Psoas muscle (tissue), 7 donors: ENCODE measurements at regions not wholly inside any gene's neighbourhood (a gene's known extent, or its start where the extent isn't known, plus 50 kb on each side); places are given as distances from the start of the nearest gene placed in this dataset.

Experiments used
- ATAC-seq, 4 donors: fragments of 200-7000 bp; cut with Tn5 transposase; one replicate each; pipeline ENCODE4 v1.9.1; 2020; ENCODE audit warnings: moderate library complexity in 3 of 4, mild to moderate bottlenecking in 2 of 4
- DNase-seq, 2 donors: peaks; one replicate each; pipeline ENCODE4 v3.0.0-alpha.2; 2020
- H3K27ac ChIP-seq: fragments of 200-600 bp; one replicate; pipeline ENCODE4 v1.8.0; 2022
- H3K27me3 ChIP-seq, 3 donors: fragments of 200-600 bp in 1 of 3; one replicate each; pipeline versions ENCODE4 v1.6.1 to v1.8.0; 2013 to 2022; ENCODE audit warnings: low read length in 2 of 3, mild to moderate bottlenecking in 2 of 3, moderate library complexity in 1 of 3; ENCODE audit not compliant: insufficient read depth in 3 of 3
- H3K36me3 ChIP-seq, 2 donors: fragments of 200-600 bp in 1 of 2; one replicate each; pipeline versions ENCODE4 v1.6.1 to v1.8.0; 2013 to 2022; ENCODE audit warnings: low read depth in 1 of 2, mild to moderate bottlenecking in 1 of 2, moderate library complexity in 1 of 2; ENCODE audit not compliant: insufficient read depth in 1 of 2
- H3K4me1 ChIP-seq: fragments of 200-600 bp; one replicate; pipeline ENCODE4 v1.8.0; 2022
- H3K4me3 ChIP-seq: fragments of 200-600 bp; one replicate; pipeline ENCODE4 v1.8.0; 2022; ENCODE audit warnings: mild to moderate bottlenecking
- H3K9me3 ChIP-seq: fragments of 200-600 bp; one replicate; pipeline ENCODE4 v1.8.0; 2022
- WGBS, 3 donors: extraction: QIAGEN DNeasy Blood & Tissue Kit; methylation state at CpG; one replicate each; pipeline versions ENCODE4 v1.1.6 to v1.1.7; 2013; 5-methylcytosine and 5-hydroxymethylcytosine counted together
- intact Hi-C, 2 donors: fragments of 100-400 bp; cut with DNase I; formaldehyde crosslinking; loops; one replicate each; pipeline versions ENCODE4 v1.11.0 to v1.14.2; 2022
- TF ChIP-seq, protein P1 (sequence below): fragments of 200-600 bp; IDR thresholded peaks from one replicate; pipeline ENCODE4 v1.8.0; 2022; ENCODE audit warnings: antibody characterized with exemption
- donor health status: healthy with polysubstance abuse.
- donor health status: DM: no; HTN: no; CAD: no; lungs with moderate emphysema.
- donor health status: Bipolar disorder and iron deficiency.
- donor health status: healthy.
- donor health status: DM: yes; HTN: yes; CAD: no.
- donor health status: DM: no; HTN: no; CAD: no.
- donor health status: DM: yes; HTN: yes; CAD: no.

DNA sequence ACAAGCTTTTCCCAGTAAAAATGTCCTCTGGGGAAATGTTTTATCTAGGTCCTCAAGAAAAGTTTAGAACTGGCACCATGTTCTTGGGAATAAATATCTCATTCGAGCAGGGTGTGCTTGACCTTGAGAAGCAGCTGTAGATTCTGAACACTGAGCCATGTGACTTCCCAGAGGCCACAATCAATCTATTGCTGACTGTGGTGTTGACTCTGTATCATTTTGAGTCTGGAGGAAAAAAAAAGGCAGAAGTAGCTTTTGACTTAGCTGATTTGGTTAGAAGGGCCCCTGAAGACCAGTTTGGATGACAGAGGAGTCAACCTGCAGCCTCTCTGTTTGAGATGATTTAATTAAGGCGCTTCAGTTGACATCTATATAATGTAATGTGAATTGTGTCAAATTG, 592.4 kb upstream of the SEL1L start:
- ATAC-seq (no peak), DNase-seq (no peak)
- H3K27ac ChIP-seq, result no peak overlapping the region
- TF ChIP-seq, protein P1, sequence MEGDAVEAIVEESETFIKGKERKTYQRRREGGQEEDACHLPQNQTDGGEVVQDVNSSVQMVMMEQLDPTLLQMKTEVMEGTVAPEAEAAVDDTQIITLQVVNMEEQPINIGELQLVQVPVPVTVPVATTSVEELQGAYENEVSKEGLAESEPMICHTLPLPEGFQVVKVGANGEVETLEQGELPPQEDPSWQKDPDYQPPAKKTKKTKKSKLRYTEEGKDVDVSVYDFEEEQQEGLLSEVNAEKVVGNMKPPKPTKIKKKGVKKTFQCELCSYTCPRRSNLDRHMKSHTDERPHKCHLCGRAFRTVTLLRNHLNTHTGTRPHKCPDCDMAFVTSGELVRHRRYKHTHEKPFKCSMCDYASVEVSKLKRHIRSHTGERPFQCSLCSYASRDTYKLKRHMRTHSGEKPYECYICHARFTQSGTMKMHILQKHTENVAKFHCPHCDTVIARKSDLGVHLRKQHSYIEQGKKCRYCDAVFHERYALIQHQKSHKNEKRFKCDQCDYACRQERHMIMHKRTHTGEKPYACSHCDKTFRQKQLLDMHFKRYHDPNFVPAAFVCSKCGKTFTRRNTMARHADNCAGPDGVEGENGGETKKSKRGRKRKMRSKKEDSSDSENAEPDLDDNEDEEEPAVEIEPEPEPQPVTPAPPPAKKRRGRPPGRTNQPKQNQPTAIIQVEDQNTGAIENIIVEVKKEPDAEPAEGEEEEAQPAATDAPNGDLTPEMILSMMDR, result no peak
- H3K36me3 ChIP-seq, result no peaks in the 10 kb centered on the region
- no peak overlapping the region for H3K4me3 ChIP-seq
- H3K9me3 ChIP-seq, result no peaks in the 10 kb centered on the region
- intact Hi-C loops, result no loop called here
- 58 to 64% (median 59%) methylated on average over 2 of the region's 2 CpGs for WGBS, 3 donors
- H3K4me1 ChIP-seq, result no peaks in the 10 kb centered on the region
- no peaks in the 10 kb centered on the region for H3K27me3 ChIP-seq

DNA sequence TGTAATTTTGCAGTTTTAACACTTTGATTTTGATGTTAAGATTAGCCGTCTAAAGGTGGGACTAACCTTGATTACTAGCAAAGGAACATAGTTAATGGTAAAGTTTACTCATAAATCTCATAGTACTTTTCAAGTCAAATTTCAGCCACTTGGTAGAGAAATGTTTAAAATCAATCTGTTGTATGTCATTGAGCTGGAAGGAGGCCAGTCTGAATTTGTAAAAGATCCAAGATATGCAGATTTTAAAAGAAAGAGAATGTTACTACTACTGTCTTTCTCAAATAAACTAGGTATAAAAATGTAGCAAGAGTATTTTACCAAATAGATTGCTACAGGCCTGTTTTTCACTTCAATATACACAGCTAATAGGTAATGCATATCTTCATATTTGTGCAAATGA, 600.8 kb upstream of the SEL1L start:
- intact Hi-C loops, result no loop called here
- TF ChIP-seq, protein P1, result no peak
- Histone ChIP-seq H3K4me3 (no peak overlapping the region), H3K27ac (no peak overlapping the region), H3K27me3 (no peaks in the 10 kb centered on the region), H3K4me1 (no peaks in the 10 kb centered on the region), H3K36me3 (no peaks in the 10 kb centered on the region), H3K9me3 (no peaks in the 10 kb centered on the region)
- DNase-seq (no peak), ATAC-seq (no peak)
- WGBS, 3 donors, result 0% methylated on average over 1 of the region's 1 CpG

DNA sequence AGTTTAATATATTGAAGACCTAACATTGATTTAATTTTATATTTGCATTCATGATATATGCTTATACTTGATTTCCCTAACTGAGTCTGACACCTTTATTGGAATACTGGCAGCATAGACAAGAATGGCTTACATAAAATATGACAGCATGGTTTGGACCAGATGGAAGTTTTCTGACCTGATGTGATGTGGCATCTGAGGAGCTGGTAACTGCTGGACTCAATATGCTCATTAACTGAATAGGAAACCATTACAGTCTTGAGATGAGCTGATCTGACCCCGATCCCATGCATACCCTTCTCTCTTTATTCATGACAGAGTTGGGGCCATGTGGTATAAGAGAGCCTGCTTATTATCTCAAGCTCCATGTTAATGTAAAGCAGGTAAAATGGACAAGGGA, 604.8 kb upstream of the SEL1L start:
- ATAC-seq (no peak), DNase-seq (no peak)
- Histone ChIP-seq H3K27me3 (no peaks in the 10 kb centered on the region), H3K27ac (no peak overlapping the region), H3K36me3 (no peaks in the 10 kb centered on the region), H3K4me1 (no peaks in the 10 kb centered on the region), H3K9me3 (peaks cover 6% of the 10 kb centered on the region), H3K4me3 (no peak overlapping the region)
- intact Hi-C loops, result no loop called here
- TF ChIP-seq, protein P1, result no peak
- WGBS, 3 donors, result 61 to 77% (median 67%) methylated on average over 1 of the region's 1 CpG

DNA sequence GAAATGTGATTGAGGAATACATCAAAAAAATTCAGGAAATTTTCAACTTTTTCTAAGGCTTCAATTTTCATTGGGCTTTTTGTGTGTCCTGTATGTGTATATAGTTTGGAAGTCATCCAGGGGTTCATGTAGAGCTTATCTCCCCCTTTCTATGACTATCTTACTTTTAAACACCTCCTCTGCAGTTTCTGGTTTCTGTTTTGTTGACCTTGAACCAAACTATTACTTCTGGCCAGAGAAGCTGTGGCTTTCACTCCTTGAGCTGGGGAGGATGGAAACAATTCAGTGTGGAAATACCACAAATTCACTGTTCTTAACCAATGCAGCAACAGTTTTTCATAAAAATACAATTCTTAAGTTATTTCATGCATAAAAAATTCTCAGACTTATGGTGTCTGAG, 613.2 kb upstream of the SEL1L start:
- no peaks in the 10 kb centered on the region for H3K36me3 ChIP-seq
- TF ChIP-seq, protein P1, result no peak
- no peak overlapping the region for H3K27ac ChIP-seq
- H3K27me3 ChIP-seq, result no peaks in the 10 kb centered on the region
- DNase-seq (no peak), ATAC-seq (no peak)
- intact Hi-C loops, result no loop called here
- no peaks in the 10 kb centered on the region for H3K9me3 ChIP-seq
- no peak overlapping the region for H3K4me3 ChIP-seq
- no peaks in the 10 kb centered on the region for H3K4me1 ChIP-seq

DNA sequence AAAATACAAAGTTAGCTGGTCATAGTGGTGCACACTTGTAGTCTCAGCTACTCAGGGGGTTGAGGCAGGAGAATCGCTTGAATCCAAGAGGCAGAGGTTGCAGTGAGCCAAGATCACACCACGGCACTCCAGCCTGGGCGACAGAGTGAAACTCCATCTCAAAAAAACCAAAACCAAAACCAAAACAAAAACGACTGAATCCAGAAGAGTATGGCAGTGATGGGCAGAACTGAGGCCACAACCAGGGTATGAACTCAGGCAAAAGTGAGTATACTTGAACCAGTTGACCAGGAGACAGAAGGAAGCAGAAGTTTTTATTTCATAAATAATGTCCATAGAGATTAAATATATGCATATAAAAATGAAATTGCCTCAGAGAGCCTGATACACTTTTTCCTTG, 620.0 kb upstream of the SEL1L start:
- WGBS, 3 donors, result 73 to 81% (median 76%) methylated on average over 4 of the region's 4 CpGs
- H3K36me3 ChIP-seq, result no peaks in the 10 kb centered on the region
- intact Hi-C loops, result no loop called here
- no peak overlapping the region for H3K4me3 ChIP-seq
- ATAC-seq (no peak), DNase-seq (no peak)
- H3K27me3 ChIP-seq, result no peaks in the 10 kb centered on the region
- H3K4me1 ChIP-seq, result no peaks in the 10 kb centered on the region
- no peaks in the 10 kb centered on the region for H3K9me3 ChIP-seq
- TF ChIP-seq, protein P1, result no peak
- H3K27ac ChIP-seq, result no peak overlapping the region
